H1 (cell line): ENCODE measurements at regions not wholly inside any gene's neighbourhood (a gene's known extent, or its start where the extent isn't known, plus 50 kb on each side); places are given as distances from the start of the nearest gene placed in this dataset.
A peak's percentile ranks its signal among the peaks of the same experiment; 100 is the strongest.

ENCODE experiments used
- CTCF ChIA-PET: fragments of 300-600 bp; sonication (Branson Sonifier 250); formaldehyde crosslinking; loops from one replicate; lab custom pipeline; 2021; ENCODE audit not compliant: partially characterized antibody; lab: Charles Lee
- POLR2A ChIA-PET: fragments of 300-600 bp; sonication (Branson Sonifier 250); formaldehyde crosslinking; loops from one replicate; lab custom pipeline; 2021; ENCODE audit warnings: inconsistent platforms; ENCODE audit not compliant: partially characterized antibody; lab: Charles Lee
- DNase-seq, 2 experiments: peaks; one replicate each; pipeline versions ENCODE4 v3.0.0 to v3.0.0-alpha.2; 2010 to 2022; ENCODE audit warnings: low spot score in 2 of 2, low read depth in 1 of 2, mixed read lengths in 1 of 2
- FAIRE-seq: peaks from 2 replicates; lab custom pipeline; 2011; peaks lifted over from hg19 to GRCh38; lab: Jason Lieb, UNC
- H2AFZ ChIP-seq: 2 replicates; pipeline ENCODE4 v1.8.1; 2012; ENCODE audit warnings: low read length, inconsistent platforms
- H2AK5ac ChIP-seq: 2 replicates; pipeline ENCODE4 v1.6.1; 2013; ENCODE audit warnings: low read depth, low read length
- H2BK120ac ChIP-seq: replicated peaks from 2 replicates; pipeline ENCODE3; 2013; ENCODE audit warnings: low read depth, low read length, inconsistent platforms
- H2BK12ac ChIP-seq: 2 replicates; pipeline ENCODE4 v1.6.1; 2013; ENCODE audit warnings: low read depth, low read length
- H2BK15ac ChIP-seq: 2 replicates; pipeline ENCODE4 v1.6.1; 2013; ENCODE audit warnings: low read length
- H2BK20ac ChIP-seq: 2 replicates; pipeline ENCODE4 v1.6.1; 2013; ENCODE audit warnings: low read length
- H2BK5ac ChIP-seq: 2 replicates; pipeline ENCODE4 v1.6.1; 2013; ENCODE audit warnings: low read depth, low read length
- H3K14ac ChIP-seq: 2 replicates; pipeline ENCODE4 v1.6.1; 2013; ENCODE audit warnings: inconsistent platforms; ENCODE audit not compliant: insufficient read length
- H3K18ac ChIP-seq: 2 replicates; pipeline ENCODE4 v1.6.1; 2013; ENCODE audit warnings: low read length; ENCODE audit errors: extremely low read depth
- H3K23ac ChIP-seq: 2 replicates; pipeline ENCODE4 v1.6.1; 2013; ENCODE audit warnings: inconsistent platforms; ENCODE audit not compliant: insufficient read length
- H3K23me2 ChIP-seq: 2 replicates; pipeline ENCODE4 v1.6.1; 2013; ENCODE audit warnings: low read depth, low read length
- H3K27ac ChIP-seq: 2 replicates; pipeline ENCODE4 v1.6.1; 2011; ENCODE audit warnings: low read depth, low read length, inconsistent platforms
- H3K27me3 ChIP-seq, 4 experiments: replicated peaks in 1 of 4; 1 replicate in 1 of 4; 2 replicates in 3 of 4; pipeline versions ENCODE4 v1.6.1 to v1.8.1; 2011 to 2013; ENCODE audit warnings: low read length in 3 of 4, mild to moderate bottlenecking in 3 of 4, inconsistent platforms in 2 of 4, mixed read lengths in 2 of 4, moderate library complexity in 1 of 4; ENCODE audit not compliant: control insufficient read depth in 3 of 4, insufficient read depth in 3 of 4; ENCODE audit errors: extremely low read depth in 1 of 4
- H3K36me3 ChIP-seq, 4 experiments: 2 replicates each; pipeline versions ENCODE4 v1.6.1 to v1.8.1; 2011 to 2013; ENCODE audit warnings: mild to moderate bottlenecking in 4 of 4, low read length in 3 of 4, moderate library complexity in 2 of 4, control low read depth in 1 of 4, inconsistent platforms in 1 of 4; ENCODE audit not compliant: insufficient read depth in 4 of 4, control insufficient read depth in 2 of 4
- H3K4ac ChIP-seq: replicated peaks from 2 replicates; pipeline ENCODE3; 2013; ENCODE audit warnings: low read length, low read depth, mixed read lengths, inconsistent platforms; ENCODE audit not compliant: insufficient read length
- H3K4me1 ChIP-seq, 4 experiments: replicated peaks in 1 of 4; 1 replicate in 1 of 4; 2 replicates in 3 of 4; pipeline versions ENCODE4 v1.6.1 to v1.8.1; 2011 to 2013; ENCODE audit warnings: low read length in 3 of 4, inconsistent platforms in 2 of 4, mixed read lengths in 1 of 4; ENCODE audit not compliant: insufficient read depth in 4 of 4, control insufficient read depth in 3 of 4
- H3K4me2 ChIP-seq, 2 experiments: 2 replicates each; pipeline versions ENCODE4 v1.6.1 to v1.8.1; 2011 to 2013; ENCODE audit warnings: low read depth in 2 of 2, low read length in 2 of 2, control low read depth in 1 of 2, inconsistent platforms in 1 of 2, mild to moderate bottlenecking in 1 of 2; ENCODE audit not compliant: insufficient read depth in 1 of 2
- H3K4me3 ChIP-seq, 4 experiments: fragments of 200-600, 300-600 bp in 1 of 4; sonication (generic), shearing (Covaris generic), sonication (Bioruptor Twin) in 1 of 4; 2 replicates each; pipeline versions ENCODE4 v1.5.1 to v1.8.1; 2011 to 2016; ENCODE audit warnings: low read length in 4 of 4, low read depth in 3 of 4, control low read depth in 2 of 4, inconsistent platforms in 2 of 4, mild to moderate bottlenecking in 2 of 4, mixed read lengths in 1 of 4, moderate library complexity in 1 of 4; ENCODE audit not compliant: insufficient read depth in 2 of 4; ENCODE audit errors: extremely low read depth in 1 of 4
- H3K56ac ChIP-seq: replicated peaks from 2 replicates; pipeline ENCODE3; 2013; ENCODE audit warnings: low read depth, mild to moderate bottlenecking, mixed read lengths, low read length, inconsistent platforms; ENCODE audit not compliant: insufficient read length
- H3K79me1 ChIP-seq: 2 replicates; pipeline ENCODE4 v1.6.1; 2013; ENCODE audit warnings: low read depth, low read length, control low read depth
- H3K79me2 ChIP-seq, 2 experiments: 2 replicates each; pipeline versions ENCODE4 v1.6.1 to v1.8.1; 2012 to 2013; ENCODE audit warnings: low read length in 2 of 2, mild to moderate bottlenecking in 2 of 2, inconsistent platforms in 1 of 2; ENCODE audit not compliant: insufficient read depth in 2 of 2, control insufficient read depth in 1 of 2
- H3K9ac ChIP-seq, 4 experiments: replicated peaks in 1 of 4; 1 replicate in 1 of 4; 2 replicates in 3 of 4; pipeline versions ENCODE4 v1.6.1 to v1.8.1; 2011 to 2013; ENCODE audit warnings: low read depth in 3 of 4, low read length in 3 of 4, control low read depth in 2 of 4, mild to moderate bottlenecking in 2 of 4, moderate library complexity in 2 of 4, inconsistent platforms in 1 of 4; ENCODE audit errors: extremely low read depth in 1 of 4
- H3K9me3 ChIP-seq, 2 experiments: 2 replicates each; pipeline versions ENCODE4 v1.6.1 to v1.8.1; 2012 to 2013; ENCODE audit warnings: mild to moderate bottlenecking in 2 of 2, moderate library complexity in 2 of 2, control low read depth in 1 of 2, inconsistent platforms in 1 of 2, low read depth in 1 of 2, low read length in 1 of 2, mixed read lengths in 1 of 2; ENCODE audit not compliant: insufficient read depth in 2 of 2
- H4K20me1 ChIP-seq, 2 experiments: replicated peaks in 1 of 2; 2 replicates each; pipeline versions ENCODE3 to v1.8.1; 2011 to 2013; ENCODE audit warnings: inconsistent platforms in 2 of 2, low read length in 2 of 2, mild to moderate bottlenecking in 1 of 2; ENCODE audit not compliant: insufficient read depth in 2 of 2, control insufficient read depth in 1 of 2
- H4K5ac ChIP-seq: 2 replicates; pipeline ENCODE4 v1.6.1; 2013; ENCODE audit warnings: low read length, low read depth, mixed read lengths, inconsistent platforms; ENCODE audit not compliant: insufficient read length
- H4K8ac ChIP-seq: 2 replicates; pipeline ENCODE4 v1.8.0; 2013; ENCODE audit warnings: mild to moderate bottlenecking, moderate library complexity, low read length, inconsistent platforms; ENCODE audit not compliant: insufficient read depth; ENCODE audit errors: extremely low read depth
- H4K91ac ChIP-seq: replicated peaks from 2 replicates; pipeline ENCODE3; 2013; ENCODE audit warnings: low read length, mixed read lengths, inconsistent platforms; ENCODE audit not compliant: insufficient read length
- CHD1 ChIP-seq: IDR thresholded peaks from 2 replicates; pipeline ENCODE4 v1.6.1; 2012; ENCODE audit warnings: low read depth, low read length, improper control_type of control experiment
- CHD2 ChIP-seq: IDR thresholded peaks from 2 replicates; pipeline ENCODE4 v1.6.1; 2012; ENCODE audit warnings: low read length, improper control_type of control experiment
- GABPA ChIP-seq: IDR thresholded peaks from 2 replicates; pipeline ENCODE4 v1.6.1; 2011; ENCODE audit warnings: mild to moderate bottlenecking, low read length, moderate library complexity, borderline replicate concordance; ENCODE audit not compliant: insufficient read depth
- HDAC6 ChIP-seq: IDR thresholded peaks from one replicate; pipeline ENCODE4 v1.7.1; 2012; ENCODE audit warnings: low read depth, mild to moderate bottlenecking, inconsistent platforms, low read length, moderate library complexity
- JUN ChIP-seq: IDR thresholded peaks from 2 replicates; pipeline ENCODE4 v1.6.1; 2011; ENCODE audit warnings: low read depth, mild to moderate bottlenecking, improper control_type of control experiment, low read length
- JUND ChIP-seq: IDR thresholded peaks from 2 replicates; pipeline ENCODE4 v1.6.1; 2011; ENCODE audit warnings: mild to moderate bottlenecking, improper control_type of control experiment, low read length
- KDM5A ChIP-seq: fragments of 200-600 bp; IDR thresholded peaks from 2 replicates; pipeline ENCODE4 v1.7.1; 2012; ENCODE audit warnings: mild to moderate bottlenecking, low read length, inconsistent platforms, mixed read lengths
- PHF8 ChIP-seq: fragments of 200-600 bp; sonication (generic); conservative IDR thresholded peaks from 2 replicates; pipeline ENCODE4 v1.7.1; 2012; ENCODE audit warnings: low read depth, mild to moderate bottlenecking, inconsistent platforms, low read length, moderate library complexity
- POU5F1 ChIP-seq: IDR thresholded peaks from 2 replicates; pipeline ENCODE4 v1.6.1; 2011; ENCODE audit warnings: low read depth, mild to moderate bottlenecking, low read length, moderate library complexity
- RFX5 ChIP-seq: IDR thresholded peaks from 2 replicates; pipeline ENCODE4 v1.6.1; 2011; ENCODE audit warnings: low read depth, low read length, improper control_type of control experiment, borderline replicate concordance
- SAP30 ChIP-seq: fragments of 300-600 bp; sonication (generic); IDR thresholded peaks from 2 replicates; pipeline ENCODE4 v1.7.1; 2012; ENCODE audit warnings: low read length, moderate library complexity, mild to moderate bottlenecking, inconsistent platforms; ENCODE audit not compliant: insufficient read depth, insufficient replicate concordance
- SIRT6 ChIP-seq: IDR thresholded peaks from one replicate; pipeline ENCODE4 v1.7.1; 2012; ENCODE audit warnings: low read length, inconsistent platforms
- SP2 ChIP-seq: IDR thresholded peaks from 2 replicates; pipeline ENCODE4 v1.6.1; 2012; ENCODE audit warnings: mild to moderate bottlenecking, low read length, inconsistent platforms
- TAF7 ChIP-seq: optimal IDR thresholded peaks from 2 replicates; pipeline ENCODE3; 2011; ENCODE audit warnings: low read depth, mild to moderate bottlenecking, inconsistent platforms, low read length, moderate library complexity, borderline replicate concordance
- TBP ChIP-seq: IDR thresholded peaks from 2 replicates; pipeline ENCODE4 v1.6.1; 2011; ENCODE audit warnings: low read depth, low read length, improper control_type of control experiment
- YY1 ChIP-seq: IDR thresholded peaks from 2 replicates; pipeline ENCODE4 v1.6.1; 2011; ENCODE audit warnings: low read depth, mild to moderate bottlenecking, low read length
- WGBS, 2 experiments: shearing (Covaris generic) in 1 of 2; methylation state at CpG; one replicate each; pipeline versions ENCODE4 v1.1.6 to v1.1.7; 2013 to 2015; ENCODE audit warnings: low lambda C conversion rate in 2 of 2, mixed read lengths in 2 of 2, inconsistent platforms in 1 of 2, low coverage in 1 of 2, missing lambda C conversion rate in 1 of 2; ENCODE audit not compliant: insufficient replicate concordance in 2 of 2, insufficient coverage in 1 of 2, insufficient read length in 1 of 2; ENCODE audit errors: extremely low coverage in 1 of 2, missing lambda C conversion rate in 1 of 2; 5-methylcytosine and 5-hydroxymethylcytosine counted together

DNA sequence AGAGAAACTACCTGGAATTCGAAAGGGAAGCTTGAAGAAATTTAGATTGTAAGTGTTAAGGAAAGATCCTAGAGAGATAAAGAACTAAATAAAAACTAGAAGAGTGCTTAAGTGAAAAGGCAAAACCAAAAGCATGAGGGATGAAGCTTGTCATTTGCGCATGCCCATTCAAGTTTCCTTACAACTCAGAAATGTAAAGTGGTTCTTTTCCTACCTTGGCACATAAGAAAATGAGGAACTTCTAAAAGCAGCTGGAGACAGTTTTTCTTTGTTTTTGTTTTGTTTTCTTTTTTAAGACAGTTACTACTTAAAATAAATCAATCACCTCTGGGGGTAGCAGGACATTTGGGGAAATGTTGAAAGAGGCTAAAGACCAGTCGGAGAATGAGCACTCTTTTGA lies 1304.4 kb upstream of the PCDH7 start:
- no peaks in the 10 kb centered on the region for H3K36me3 ChIP-seq
- 0 out of 2 replicates have a peak overlapping the region, but pooled peaks have one; percentile 61 for H2AFZ ChIP-seq
- H3K4me1 ChIP-seq = no peaks in the 10 kb centered on the region
- no peaks in the 10 kb centered on the region for H3K79me1 ChIP-seq
- no peak overlapping the region for H3K4me3 ChIP-seq
- POLR2A ChIA-PET = no interaction called here
- no peak for DNase-seq
- H3K56ac ChIP-seq = no peak overlapping the region
- H2BK15ac ChIP-seq = no peak overlapping the region
- no peak overlapping the region for H2BK5ac ChIP-seq
- no peak overlapping the region for H2BK20ac ChIP-seq
- no peaks in the 10 kb centered on the region for H4K20me1 ChIP-seq
- no peak overlapping the region for H3K27ac ChIP-seq
- no peak overlapping the region for H3K23ac ChIP-seq
- H3K23me2 ChIP-seq = no peaks in the 10 kb centered on the region
- H4K5ac ChIP-seq = no peak overlapping the region
- H3K14ac ChIP-seq = no peak overlapping the region
- no peak overlapping the region for H2AK5ac ChIP-seq
- H2BK12ac ChIP-seq = no peak overlapping the region
- TF ChIP-seq TBP (no peak), POU5F1 (no peak), SIRT6 (no peak), SP2 (no peak), HDAC6 (no peak), JUN (no peak), RFX5 (no peak), TAF7 (no peak), GABPA (no peak), CHD2 (no peak), CHD1 (no peak), SAP30 (no peak), PHF8 (no peak), KDM5A (no peak), YY1 (no peak), JUND (no peak)
- H3K9ac ChIP-seq = no peak overlapping the region
- no peak overlapping the region for H3K4me2 ChIP-seq
- H3K9me3 ChIP-seq = no peaks in the 10 kb centered on the region
- WGBS, 2 experiments = 86% methylated on average over 3 of the region's 3 CpGs; no CpG with 5 or more reads in 1 of the 2 experiments
- FAIRE-seq = no peak
- CTCF ChIA-PET = no interaction called here
- no peak overlapping the region for H4K8ac ChIP-seq
- H3K4ac ChIP-seq = no peak overlapping the region
- H2BK120ac ChIP-seq = no peak overlapping the region
- no peak overlapping the region for H3K18ac ChIP-seq
- no peaks in the 10 kb centered on the region for H3K79me2 ChIP-seq
- H4K91ac ChIP-seq = no peak overlapping the region
- no peaks in the 10 kb centered on the region for H3K27me3 ChIP-seq
